ENCODE measurements at regions not wholly inside any gene's neighbourhood (a gene's known extent, or its start where the extent isn't known, plus 50 kb on each side); places are given as distances from the start of the nearest gene placed in this dataset.

DNA sequence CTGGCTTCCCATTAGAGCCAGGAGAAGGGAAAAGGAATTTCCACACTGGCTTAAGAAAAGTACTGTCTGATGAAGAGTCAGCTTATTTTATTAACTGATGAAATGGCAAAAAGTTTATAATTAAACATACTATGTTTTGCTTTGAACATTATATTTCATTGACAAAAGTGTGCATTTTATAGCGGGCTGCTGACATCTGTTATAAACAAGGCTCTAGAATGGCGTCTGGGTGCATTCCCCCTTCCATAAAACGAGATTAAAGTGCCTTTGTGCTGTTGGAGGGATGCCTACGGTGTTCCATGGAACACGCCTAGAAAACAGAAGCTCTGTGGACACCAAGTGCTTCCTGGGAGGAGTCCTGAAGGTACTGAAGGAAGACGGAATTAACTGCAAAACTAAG lies 220.2 kb downstream of the SNX10 start:
- TF ChIP-seq, protein P1, sequence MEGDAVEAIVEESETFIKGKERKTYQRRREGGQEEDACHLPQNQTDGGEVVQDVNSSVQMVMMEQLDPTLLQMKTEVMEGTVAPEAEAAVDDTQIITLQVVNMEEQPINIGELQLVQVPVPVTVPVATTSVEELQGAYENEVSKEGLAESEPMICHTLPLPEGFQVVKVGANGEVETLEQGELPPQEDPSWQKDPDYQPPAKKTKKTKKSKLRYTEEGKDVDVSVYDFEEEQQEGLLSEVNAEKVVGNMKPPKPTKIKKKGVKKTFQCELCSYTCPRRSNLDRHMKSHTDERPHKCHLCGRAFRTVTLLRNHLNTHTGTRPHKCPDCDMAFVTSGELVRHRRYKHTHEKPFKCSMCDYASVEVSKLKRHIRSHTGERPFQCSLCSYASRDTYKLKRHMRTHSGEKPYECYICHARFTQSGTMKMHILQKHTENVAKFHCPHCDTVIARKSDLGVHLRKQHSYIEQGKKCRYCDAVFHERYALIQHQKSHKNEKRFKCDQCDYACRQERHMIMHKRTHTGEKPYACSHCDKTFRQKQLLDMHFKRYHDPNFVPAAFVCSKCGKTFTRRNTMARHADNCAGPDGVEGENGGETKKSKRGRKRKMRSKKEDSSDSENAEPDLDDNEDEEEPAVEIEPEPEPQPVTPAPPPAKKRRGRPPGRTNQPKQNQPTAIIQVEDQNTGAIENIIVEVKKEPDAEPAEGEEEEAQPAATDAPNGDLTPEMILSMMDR (IDR thresholded peaks at IDR 0.05; ENCODE audit: low read depth, low read length, missing input control), result no peak
- TF ChIP-seq, protein P2, sequence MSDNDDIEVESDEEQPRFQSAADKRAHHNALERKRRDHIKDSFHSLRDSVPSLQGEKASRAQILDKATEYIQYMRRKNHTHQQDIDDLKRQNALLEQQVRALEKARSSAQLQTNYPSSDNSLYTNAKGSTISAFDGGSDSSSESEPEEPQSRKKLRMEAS (IDR thresholded peaks at IDR 0.05), result no peak
- TF ChIP-seq HNF4G (IDR thresholded peaks at IDR 0.05), result no peak
- no peak for TF ChIP-seq RAD21 (IDR thresholded peaks at IDR 0.05)
- TF ChIP-seq JUND (IDR thresholded peaks at IDR 0.05), result no peak
- no peak for TF ChIP-seq TAF1 (conservative IDR thresholded peaks at IDR 0.05)
